GM19455 (cell line): ENCODE measurements at regions not wholly inside any gene's neighbourhood (a gene's known extent, or its start where the extent isn't known, plus 50 kb on each side); places are given as distances from the start of the nearest gene placed in this dataset.

Experiments used
- ATAC-seq: cut with Tn5 transposase; IDR thresholded peaks from one replicate; pipeline ENCODE4 v1.9.1; 2021; ENCODE audit not compliant: unreplicated experiment

DNA sequence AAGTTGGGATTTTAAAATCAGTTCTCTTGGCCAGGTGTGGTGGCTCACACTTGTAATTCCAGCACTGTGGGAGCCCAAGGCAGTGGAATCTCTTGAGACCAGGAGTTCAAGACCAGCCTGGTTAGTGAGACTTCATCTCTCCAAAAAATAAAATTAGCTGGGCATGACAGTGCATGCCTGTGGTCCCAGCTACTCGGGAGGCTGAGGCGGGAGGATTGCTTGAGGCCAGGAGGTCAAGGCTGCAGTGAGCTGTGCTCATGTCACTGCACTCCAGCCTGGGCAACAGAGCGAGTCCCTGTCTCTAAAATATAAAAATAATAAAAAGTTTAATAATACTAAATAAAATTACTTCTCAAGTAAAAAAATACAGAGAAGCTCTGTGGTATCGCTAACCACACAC lies 77.5 kb downstream of the FOXA2 start:
- no peak for ATAC-seq

DNA sequence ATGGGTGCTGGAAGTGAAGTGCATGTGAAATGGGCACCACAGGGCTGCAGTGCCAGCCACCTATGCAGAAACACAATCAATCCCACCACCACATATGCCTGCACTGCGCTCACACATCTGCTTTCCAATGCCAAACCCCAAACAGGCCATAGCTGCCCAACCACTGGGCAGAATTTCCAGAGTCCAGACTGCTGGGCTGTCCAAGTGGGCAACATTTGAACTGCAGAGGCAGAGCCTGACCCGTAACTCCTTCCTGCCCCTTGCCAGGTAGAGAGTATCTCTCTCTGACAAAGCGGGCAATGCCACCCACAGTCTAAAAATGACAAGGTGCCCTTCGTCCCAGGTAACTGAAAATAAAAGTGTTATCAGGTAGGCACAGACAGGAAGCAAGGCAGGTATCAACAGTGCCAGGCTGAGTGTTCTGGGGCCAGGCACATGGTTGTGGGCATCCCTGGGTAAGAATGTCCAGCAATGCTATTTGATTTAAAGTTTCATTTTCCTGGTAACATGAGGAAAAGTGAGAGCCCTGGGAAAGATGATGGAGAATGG lies 79.5 kb downstream of the FOXA2 start:
- no peak for ATAC-seq

DNA sequence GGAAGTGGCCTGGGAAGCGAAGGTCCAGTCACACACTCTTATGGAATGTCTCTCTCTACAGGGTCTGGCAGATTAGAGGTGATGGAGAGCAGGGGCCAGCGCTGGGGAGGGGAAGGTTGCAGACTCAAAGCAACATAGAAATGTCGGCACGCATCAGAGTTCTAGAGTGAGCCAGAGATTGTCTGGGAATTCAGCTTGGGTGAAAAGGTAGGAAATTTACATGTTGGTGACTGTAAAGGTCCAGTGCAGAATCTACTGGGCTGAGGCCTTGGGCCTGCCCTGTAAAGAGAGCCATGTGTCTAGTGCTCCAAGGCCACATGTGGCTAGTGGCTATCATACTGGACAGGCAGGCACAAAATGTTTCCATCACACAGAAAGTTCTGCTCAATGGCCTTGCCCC lies 80.8 kb downstream of the FOXA2 start:
- ATAC-seq: no peak

DNA sequence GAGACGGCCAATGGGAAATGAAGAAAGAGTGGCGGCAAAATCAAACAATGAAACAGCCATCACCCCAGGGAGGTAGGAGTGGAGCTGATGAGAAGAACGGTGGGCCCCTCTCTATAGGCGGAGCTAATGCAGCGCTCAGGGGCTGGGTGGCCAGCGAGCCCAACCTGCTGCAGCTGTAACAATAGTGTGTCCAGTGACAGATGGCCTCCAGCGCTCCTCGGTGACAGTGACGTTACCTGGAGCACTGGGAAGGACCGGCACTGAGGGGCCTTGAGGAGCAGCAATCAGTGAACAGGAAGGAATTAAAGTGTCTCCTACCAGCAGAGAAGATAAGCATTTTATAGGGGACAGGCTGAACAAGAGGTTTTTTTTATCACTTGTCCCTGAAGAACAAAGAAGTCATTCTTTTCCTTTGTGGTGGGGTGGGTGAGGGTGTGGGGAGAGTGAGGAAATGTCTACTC lies 81.6 kb downstream of the FOXA2 start:
- ATAC-seq: no peak

DNA sequence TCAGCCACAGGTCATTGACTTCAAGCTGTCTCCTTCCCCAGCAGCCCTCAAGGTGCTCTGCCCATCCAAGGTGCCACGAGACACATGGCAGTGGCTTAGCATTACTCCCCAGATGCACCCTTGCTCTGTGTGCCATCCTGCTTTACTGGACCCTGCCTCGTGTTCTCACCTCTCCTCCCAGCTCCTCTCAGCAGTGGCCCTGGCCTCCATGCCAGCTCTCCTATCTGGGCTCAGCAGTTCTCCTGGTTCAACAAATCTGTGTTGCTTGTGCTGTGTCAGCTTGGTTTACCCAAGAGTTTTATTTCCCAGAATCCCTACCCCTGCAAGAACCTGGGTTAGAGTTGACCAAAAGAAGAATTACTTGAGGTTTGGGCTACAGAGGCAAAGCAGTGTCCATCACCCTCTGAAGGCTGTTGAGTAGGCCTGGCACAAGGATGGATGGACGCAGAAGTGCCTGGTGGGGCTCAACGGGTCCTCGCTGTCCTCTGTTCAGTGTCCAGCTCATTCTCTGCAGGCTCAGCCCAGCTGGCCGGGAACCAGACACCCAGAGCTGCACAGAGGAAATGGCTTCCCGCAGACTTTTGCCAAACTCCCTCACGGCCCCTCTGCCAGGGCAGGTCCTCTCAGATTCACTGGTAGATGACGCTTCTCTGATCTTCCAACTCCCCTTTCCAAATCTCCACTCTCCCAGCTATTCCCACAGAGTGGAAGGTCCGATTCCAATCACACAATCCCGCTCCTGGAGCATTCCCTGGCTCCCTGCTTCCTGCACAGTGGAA lies 82.6 kb downstream of the FOXA2 start:
- no peak for ATAC-seq

- no peak for ATAC-seq
Observed at GRCh38 chr20:22501034-22501433, 83.3 kb downstream of the FOXA2 start.

DNA sequence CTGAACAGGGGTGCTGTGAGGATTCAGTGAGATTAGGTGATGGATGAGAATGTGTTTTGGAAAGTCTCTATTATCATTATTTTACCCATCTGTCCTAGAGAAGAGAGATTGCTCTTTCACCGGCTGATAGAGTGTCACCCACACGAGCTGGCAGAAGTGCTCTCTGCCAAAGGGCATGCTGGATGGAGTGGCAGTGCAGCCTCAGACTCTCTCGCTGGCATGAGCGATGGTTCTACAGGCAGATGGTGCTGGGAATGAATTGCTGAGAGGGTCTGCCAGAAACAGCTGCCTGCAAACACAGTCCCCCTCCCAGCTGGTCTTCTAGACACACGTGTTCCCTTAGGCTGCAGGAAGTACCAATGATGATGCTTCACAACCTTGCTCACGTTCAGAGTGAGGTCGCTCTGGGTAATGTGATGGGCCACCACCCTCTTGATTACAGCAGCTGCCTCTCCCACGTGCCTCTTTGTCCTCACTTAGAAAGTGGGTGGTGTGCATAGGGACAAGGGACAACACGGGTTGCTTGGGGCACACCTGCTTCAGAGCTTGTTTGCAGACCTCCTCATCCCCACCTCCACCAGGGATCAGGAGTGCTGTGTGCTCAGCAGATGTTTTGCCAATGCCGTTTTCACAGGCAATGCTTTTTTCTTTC lies 84.7 kb downstream of the FOXA2 start:
- ATAC-seq: no peak

DNA sequence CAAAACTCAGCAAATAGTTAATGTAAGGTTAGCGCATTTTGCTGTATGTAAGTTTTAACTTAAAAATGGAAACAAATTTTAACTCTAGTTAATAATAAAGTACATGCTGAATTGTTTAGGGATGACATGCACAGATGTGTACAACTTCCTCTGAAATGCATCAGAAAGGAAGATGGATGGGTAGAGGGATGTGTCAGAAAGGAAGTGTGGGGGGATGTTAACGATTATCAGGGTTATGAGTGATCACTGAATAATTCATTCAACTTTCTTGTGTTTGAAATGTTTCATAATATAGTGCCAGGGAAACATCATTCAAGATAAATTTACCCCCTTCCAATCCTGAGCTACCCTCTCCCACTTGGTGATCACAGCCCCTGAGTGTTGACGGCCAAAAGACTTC lies 87.6 kb downstream of the FOXA2 start:
- ATAC-seq: no peak

DNA sequence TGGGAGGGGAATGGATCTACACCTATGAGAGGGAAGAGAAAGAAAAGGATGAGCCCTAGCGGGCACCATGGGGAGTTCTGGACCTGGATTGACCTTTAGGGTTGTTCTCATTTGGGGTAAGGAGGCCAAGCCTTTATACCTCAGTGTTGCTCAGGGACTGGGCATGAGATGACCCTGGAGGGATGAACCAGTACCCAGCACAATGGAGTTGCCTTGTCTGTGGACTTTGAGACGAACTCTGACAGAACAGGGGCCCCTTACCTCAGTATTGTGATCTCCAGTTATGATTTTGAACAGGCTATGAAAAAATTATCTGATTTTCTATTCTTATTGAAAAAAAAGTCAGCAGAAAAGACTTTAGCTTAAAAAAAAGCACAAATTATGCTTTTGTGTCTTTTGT lies 88.6 kb downstream of the FOXA2 start:
- ATAC-seq: no peak

- no peak for ATAC-seq
Observed at GRCh38 chr20:22495172-22495571, 89.2 kb downstream of the FOXA2 start.

- no peak for ATAC-seq
Observed at GRCh38 chr20:22492497-22492896, 91.9 kb downstream of the FOXA2 start.

GRCh38 chr20:22491194-22491505 lies 93.2 kb downstream of the FOXA2 start:
- no peak for ATAC-seq

- no peak for ATAC-seq
Observed at GRCh38 chr20:22490287-22491193, 93.8 kb downstream of the FOXA2 start.

DNA sequence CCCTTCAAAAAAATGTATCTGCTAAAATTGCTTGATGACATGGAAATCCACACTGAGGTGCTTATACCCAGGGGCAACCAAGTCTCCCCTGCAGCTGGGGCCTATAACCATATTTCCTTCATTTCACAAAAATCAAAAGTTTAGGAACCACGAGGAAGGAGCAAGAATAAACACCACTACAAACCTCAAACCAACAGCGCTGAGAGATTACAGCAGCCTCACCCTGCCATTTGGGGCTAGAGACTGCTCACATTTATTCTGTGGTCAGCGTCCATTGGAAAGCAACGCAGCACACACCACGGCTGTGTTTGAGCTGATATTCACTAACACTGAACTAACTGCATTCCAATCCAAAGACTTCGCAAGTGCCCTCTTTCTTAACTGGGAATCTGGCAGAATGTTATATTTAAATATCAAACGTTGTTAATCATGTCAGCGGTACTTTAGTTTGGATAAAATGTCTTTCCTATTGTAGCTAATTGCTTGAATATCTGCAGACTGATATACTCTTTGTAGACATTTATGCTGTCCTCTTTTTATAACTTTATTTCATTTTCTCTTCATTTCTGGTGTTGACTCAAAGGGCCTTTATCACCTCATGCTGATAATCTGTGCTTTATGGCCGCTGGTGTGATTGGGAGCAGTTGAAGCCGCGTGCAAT lies 94.6 kb downstream of the FOXA2 start:
- no peak for ATAC-seq

GRCh38 chr20:22480336-22480735 lies 104.0 kb downstream of the FOXA2 start:
- ATAC-seq: no peak

DNA sequence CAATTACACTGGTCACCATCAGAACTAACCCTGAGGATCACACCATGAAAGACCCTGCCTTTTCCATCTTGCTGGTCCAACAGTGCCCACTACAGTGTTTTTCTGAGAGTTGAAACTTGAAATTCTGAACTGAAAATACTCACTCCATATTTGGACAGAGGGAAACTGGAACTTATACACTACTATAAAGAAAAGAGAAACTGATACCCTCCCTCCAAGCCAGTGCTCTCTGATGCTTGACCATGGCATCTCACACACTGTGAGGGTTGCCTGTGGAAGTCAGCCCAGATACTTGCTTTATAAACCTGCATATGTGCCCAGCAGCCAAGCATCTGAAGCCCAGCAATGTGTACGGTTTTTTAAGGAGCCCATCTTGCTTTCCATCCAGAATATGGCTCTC lies 108.7 kb downstream of the FOXA2 start:
- peak; percentile 94 for ATAC-seq

DNA sequence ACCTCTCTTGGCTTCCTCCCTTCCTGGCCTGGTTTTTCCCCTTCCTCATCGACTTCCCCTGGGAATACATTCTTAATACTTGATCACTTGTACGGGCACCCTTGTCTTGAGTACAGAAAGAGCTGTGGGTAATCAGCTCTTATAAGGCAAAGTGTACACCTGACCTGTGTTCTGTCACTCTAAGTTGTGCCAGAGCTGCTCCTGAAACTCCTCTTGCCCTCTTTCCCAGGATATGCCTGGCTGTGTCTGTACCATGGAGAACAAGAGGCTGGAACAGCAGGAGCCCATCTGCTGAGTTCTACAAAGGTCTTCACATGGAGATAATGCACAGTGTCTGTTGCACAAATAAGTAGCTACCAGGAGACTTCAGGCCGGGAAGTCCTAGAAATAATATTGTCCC lies 110.1 kb downstream of the FOXA2 start:
- no peak for ATAC-seq

DNA sequence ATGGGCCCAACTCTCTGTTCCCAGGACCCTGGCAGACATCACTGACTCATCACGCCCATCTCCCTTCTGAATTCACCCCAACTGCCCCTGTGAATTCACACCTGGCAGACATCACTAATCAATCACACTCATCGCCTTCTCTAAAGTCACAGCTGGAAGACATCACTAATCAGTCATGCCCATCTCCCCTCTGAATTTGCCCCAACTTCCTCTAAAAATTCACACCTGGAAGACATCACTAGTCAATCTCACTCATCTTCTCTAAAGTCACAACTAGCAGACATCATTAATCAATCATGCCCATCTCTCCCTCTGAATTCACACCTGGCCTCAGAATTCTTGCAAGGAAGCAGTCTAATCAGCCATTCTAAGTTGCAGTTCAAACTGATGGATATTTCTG lies 111.1 kb downstream of the FOXA2 start:
- ATAC-seq: no peak

- no peak for ATAC-seq
Observed at GRCh38 chr20:22472447-22473100, 111.8 kb downstream of the FOXA2 start.

DNA sequence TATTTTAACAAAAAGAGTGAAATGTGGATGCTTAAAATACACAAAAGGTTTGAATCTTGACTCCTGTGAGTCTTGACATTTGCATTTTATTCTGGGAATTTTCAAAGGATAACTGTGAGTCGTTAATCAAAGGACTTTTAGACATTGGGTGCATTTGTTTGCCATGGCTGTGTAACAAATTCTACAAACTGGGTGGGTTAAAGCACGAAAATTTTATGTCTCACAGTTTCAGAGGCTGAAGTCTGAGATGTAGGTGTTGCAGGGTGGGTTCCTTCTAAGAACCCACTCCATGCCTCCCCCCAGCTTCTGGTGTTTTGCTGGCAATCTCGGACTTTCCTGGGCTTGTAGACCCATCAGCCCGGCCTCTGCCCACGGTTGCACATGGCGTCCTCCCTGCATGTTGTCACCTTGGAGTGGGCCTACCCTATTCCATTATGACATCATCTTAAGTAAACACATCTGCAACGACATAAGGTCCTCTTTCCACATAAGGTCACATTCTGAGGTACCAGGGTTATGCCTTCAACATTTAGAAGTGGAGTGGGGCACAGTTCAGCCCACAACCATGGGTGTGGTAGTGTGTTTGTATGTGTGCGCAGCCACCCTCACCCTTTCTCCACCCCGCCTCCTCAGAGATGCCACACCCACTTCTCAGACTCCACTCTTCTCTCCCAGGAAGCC lies 113.1 kb downstream of the FOXA2 start:
- no peak for ATAC-seq
